NT2/D1 (cell line): ENCODE measurements at regions not wholly inside any gene's neighbourhood (a gene's known extent, or its start where the extent isn't known, plus 50 kb on each side); places are given as distances from the start of the nearest gene placed in this dataset.
"Not testable (repeated sequence)": the region's sequence is repeated elsewhere in the genome, so short reads cannot be mapped to it uniquely, and the experiment has no call there.

Source experiments
- DNase-seq: peaks from one replicate; pipeline ENCODE4 v3.0.0-alpha.2; 2011; ENCODE audit warnings: low read depth, low spot score
- H3K27me3 ChIP-seq: 2 replicates; pipeline ENCODE4 v1.6.0; 2011; ENCODE audit warnings: mild to moderate bottlenecking; ENCODE audit not compliant: insufficient read length, insufficient read depth
- H3K36me3 ChIP-seq: 2 replicates; pipeline ENCODE4 v1.6.1; 2011; ENCODE audit warnings: mild to moderate bottlenecking, low read length, mixed read lengths; ENCODE audit not compliant: insufficient read depth, insufficient read length
- H3K4me1 ChIP-seq: 2 replicates; pipeline ENCODE4 v1.5.1; 2011; ENCODE audit not compliant: insufficient read depth, insufficient read length
- H3K4me3 ChIP-seq: 2 replicates; pipeline ENCODE4 v1.5.1; 2011; ENCODE audit warnings: low read depth; ENCODE audit not compliant: insufficient read length
- H3K9ac ChIP-seq: 2 replicates; pipeline ENCODE4 v1.6.0; 2011; ENCODE audit warnings: low read depth; ENCODE audit not compliant: insufficient read length
- H3K9me3 ChIP-seq: 2 replicates; pipeline ENCODE4 v1.5.1; 2011; ENCODE audit warnings: mild to moderate bottlenecking, low read length; ENCODE audit not compliant: insufficient read depth
- SUZ12 ChIP-seq: IDR thresholded peaks from 2 replicates; pipeline ENCODE4 v1.6.1; 2011; ENCODE audit not compliant: insufficient read length, insufficient read depth; ENCODE audit errors: extremely low read depth
- YY1 ChIP-seq: IDR thresholded peaks from 2 replicates; pipeline ENCODE4 v1.6.1; 2011; ENCODE audit not compliant: insufficient read length, insufficient read depth
- ZNF274 ChIP-seq: IDR thresholded peaks from 2 replicates; pipeline ENCODE4 v1.6.1; 2011; ENCODE audit warnings: mild to moderate bottlenecking, low read depth, low read length

DNA sequence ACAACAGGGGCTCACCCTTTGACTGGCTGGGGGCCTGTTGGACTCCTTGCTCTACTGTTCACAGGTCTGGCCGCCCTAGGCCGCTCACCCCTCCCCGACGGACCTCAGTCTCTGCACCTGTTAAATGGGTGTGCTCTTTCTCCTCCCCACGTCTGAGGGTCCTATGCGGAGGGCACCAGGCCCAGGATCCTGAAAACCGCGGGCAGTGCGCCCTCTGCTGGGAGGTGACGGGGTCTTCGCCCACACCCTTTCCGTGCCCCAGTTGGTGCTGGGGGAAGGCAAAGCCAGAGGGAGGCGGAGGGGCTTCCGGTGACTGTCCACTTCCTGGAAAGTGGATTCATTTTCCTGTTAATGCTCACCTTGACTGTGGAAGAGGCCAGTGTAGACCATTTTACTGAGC is 1010.9 kb downstream of the KCNJ18 start:
- no peak for TF ChIP-seq ZNF274
- no peak for TF ChIP-seq SUZ12
- no peak for TF ChIP-seq YY1
- Histone ChIP-seq H3K9me3 (no peaks in the 10 kb centered on the region), H3K4me1 (no peaks in the 10 kb centered on the region), H3K36me3 (no peaks in the 10 kb centered on the region), H3K27me3 (no peaks in the 10 kb centered on the region), H3K9ac (no peak overlapping the region), H3K4me3 (peak overlapping the region; percentile 58)
- peak; percentile 18 for DNase-seq

DNA sequence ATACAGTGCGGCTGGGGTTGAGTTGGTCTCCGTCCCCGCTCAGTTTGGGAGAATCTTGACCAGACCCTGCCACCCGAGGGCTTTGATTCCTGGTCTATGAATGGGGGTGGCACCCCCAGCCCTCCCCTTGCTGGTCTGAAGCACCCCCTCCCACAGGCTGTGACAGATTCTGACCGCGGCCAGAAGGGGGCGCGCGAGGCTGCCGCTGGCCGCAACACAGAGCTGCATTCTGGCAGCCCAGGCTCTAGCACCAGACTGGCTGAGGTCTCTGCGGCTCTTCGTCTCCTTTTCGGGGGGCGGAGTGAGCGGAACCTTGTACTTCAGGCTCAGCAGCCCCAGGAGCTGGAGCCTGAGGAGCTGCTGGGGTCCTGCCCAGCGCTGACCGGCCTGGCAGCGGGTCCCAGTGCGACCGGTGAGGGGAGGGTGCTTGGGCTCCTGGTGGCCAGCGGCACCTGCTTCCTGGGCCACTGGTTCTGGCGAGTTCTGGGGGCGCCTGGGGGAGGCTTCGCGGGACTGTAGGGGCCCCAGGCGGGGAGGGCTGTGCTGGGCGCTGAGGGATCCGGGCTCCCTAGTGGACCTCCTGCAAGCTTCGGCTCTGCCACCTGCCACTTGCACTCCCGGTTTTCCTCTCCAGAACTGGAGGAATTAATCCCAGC is 1011.6 kb downstream of the KCNJ18 start:
- Histone ChIP-seq H3K4me3 (peak overlapping the region; percentile 58), H3K27me3 (no peaks in the 10 kb centered on the region), H3K9ac (no peak overlapping the region), H3K9me3 (no peaks in the 10 kb centered on the region), H3K36me3 (no peaks in the 10 kb centered on the region), H3K4me1 (no peaks in the 10 kb centered on the region)
- no peak for TF ChIP-seq ZNF274
- TF ChIP-seq SUZ12: no peak
- TF ChIP-seq YY1: no peak
- DNase-seq: no peak

GRCh38 chr17:22704674-22705073 is 1012.4 kb downstream of the KCNJ18 start:
- no peak overlapping the region for H3K4me3 ChIP-seq
- H3K9me3 ChIP-seq: no peaks in the 10 kb centered on the region
- no peak overlapping the region for H3K9ac ChIP-seq
- DNase-seq: no peak
- H3K36me3 ChIP-seq: no peaks in the 10 kb centered on the region
- no peaks in the 10 kb centered on the region for H3K4me1 ChIP-seq
- no peak for TF ChIP-seq ZNF274
- TF ChIP-seq YY1: no peak
- TF ChIP-seq SUZ12: no peak
- H3K27me3 ChIP-seq: no peaks in the 10 kb centered on the region

DNA sequence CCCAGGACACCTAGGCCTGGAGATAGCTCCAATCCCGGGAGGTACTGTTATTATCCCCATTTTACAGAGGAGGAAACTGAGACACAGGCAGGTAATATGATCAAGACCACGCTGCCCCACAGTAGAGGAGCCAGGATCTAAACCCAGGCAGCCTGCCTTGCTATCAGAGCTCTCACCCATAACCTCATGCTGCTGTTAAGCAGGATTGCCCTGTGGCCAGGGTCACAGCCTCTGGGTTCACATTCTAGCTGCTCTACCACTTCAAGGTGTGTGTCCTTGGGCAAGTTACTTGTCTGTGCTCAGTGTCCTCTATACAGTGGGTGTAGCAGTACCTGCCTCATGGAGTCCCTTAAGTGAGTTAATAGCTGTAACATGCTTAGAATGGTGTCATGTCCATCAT is 1015.3 kb downstream of the KCNJ18 start:
- H3K36me3 ChIP-seq: no peaks in the 10 kb centered on the region
- no peak overlapping the region for H3K4me3 ChIP-seq
- H3K9me3 ChIP-seq: no peaks in the 10 kb centered on the region
- no peaks in the 10 kb centered on the region for H3K27me3 ChIP-seq
- no peak for DNase-seq
- no peak overlapping the region for H3K9ac ChIP-seq
- no peaks in the 10 kb centered on the region for H3K4me1 ChIP-seq
- TF ChIP-seq ZNF274 (no peak), SUZ12 (no peak), YY1 (no peak)

GRCh38 chr17:22717211-22717610 is 1024.9 kb downstream of the KCNJ18 start:
- DNase-seq: no peak
- TF ChIP-seq ZNF274 (no peak), YY1 (no peak), SUZ12 (no peak)
- Histone ChIP-seq H3K4me1 (no peaks in the 10 kb centered on the region), H3K27me3 (no peaks in the 10 kb centered on the region), H3K9ac (no peak overlapping the region), H3K9me3 (no peaks in the 10 kb centered on the region), H3K36me3 (no peaks in the 10 kb centered on the region), H3K4me3 (no peak overlapping the region)

GRCh38 chr17:22718689-22719088 is 1026.4 kb downstream of the KCNJ18 start:
- Histone ChIP-seq H3K4me3 (no peak overlapping the region), H3K9ac (no peak overlapping the region), H3K27me3 (no peaks in the 10 kb centered on the region), H3K36me3 (no peaks in the 10 kb centered on the region), H3K4me1 (no peaks in the 10 kb centered on the region), H3K9me3 (no peaks in the 10 kb centered on the region)
- no peak for DNase-seq
- TF ChIP-seq SUZ12: no peak
- TF ChIP-seq YY1: no peak
- TF ChIP-seq ZNF274: no peak

- H3K27me3 ChIP-seq, H3K4me3 ChIP-seq, H3K9me3 ChIP-seq, H3K36me3 ChIP-seq, H3K9ac ChIP-seq, H3K4me1 ChIP-seq, DNase-seq: not testable (repeated sequence)
Measured at GRCh38 chr17:22741066-22741465, 1048.7 kb downstream of the KCNJ18 start.
